WTC11 (cell line): ENCODE measurements at regions not wholly inside any gene's neighbourhood (a gene's known extent, or its start where the extent isn't known, plus 50 kb on each side); places are given as distances from the start of the nearest gene placed in this dataset.

Experiments used
- NR2C2 ChIP-seq: sonication (generic); formaldehyde crosslinking; IDR thresholded peaks from 2 replicates; pipeline ENCODE4 v1.8.0; 2022; ENCODE audit warnings: mild to moderate bottlenecking, missing genetic modification reagents
- TF ChIP-seq, protein P1 (sequence below): fragments of 250-450 bp; sonication (Bioruptor Pico); IDR thresholded peaks from 2 replicates; pipeline ENCODE4 v1.9.0; 2021; ENCODE audit warnings: moderate library complexity, mild to moderate bottlenecking, inconsistent platforms, borderline replicate concordance
- TF ChIP-seq, protein P2 (sequence below): fragments of 200-600 bp; IDR thresholded peaks from 2 replicates; pipeline ENCODE4 v1.8.0; 2022; ENCODE audit warnings: antibody characterized with exemption

GRCh38 chr3:165938986-165939540, 101.8 kb upstream of the BCHE start:
- no peak for TF ChIP-seq NR2C2 (CRISPR knock-in tag)
- TF ChIP-seq, protein P1, sequence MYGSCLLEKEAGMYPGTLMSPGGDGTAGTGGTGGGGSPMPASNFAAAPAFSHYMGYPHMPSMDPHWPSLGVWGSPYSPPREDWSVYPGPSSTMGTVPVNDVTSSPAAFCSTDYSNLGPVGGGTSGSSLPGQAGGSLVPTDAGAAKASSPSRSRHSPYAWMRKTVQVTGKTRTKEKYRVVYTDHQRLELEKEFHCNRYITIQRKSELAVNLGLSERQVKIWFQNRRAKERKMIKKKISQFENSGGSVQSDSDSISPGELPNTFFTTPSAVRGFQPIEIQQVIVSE (CRISPR knock-in tag) = no peak
- TF ChIP-seq, protein P2, sequence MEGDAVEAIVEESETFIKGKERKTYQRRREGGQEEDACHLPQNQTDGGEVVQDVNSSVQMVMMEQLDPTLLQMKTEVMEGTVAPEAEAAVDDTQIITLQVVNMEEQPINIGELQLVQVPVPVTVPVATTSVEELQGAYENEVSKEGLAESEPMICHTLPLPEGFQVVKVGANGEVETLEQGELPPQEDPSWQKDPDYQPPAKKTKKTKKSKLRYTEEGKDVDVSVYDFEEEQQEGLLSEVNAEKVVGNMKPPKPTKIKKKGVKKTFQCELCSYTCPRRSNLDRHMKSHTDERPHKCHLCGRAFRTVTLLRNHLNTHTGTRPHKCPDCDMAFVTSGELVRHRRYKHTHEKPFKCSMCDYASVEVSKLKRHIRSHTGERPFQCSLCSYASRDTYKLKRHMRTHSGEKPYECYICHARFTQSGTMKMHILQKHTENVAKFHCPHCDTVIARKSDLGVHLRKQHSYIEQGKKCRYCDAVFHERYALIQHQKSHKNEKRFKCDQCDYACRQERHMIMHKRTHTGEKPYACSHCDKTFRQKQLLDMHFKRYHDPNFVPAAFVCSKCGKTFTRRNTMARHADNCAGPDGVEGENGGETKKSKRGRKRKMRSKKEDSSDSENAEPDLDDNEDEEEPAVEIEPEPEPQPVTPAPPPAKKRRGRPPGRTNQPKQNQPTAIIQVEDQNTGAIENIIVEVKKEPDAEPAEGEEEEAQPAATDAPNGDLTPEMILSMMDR = no peak
